MCF 10A (cell line): ENCODE measurements at regions not wholly inside any gene's neighbourhood (a gene's known extent, or its start where the extent isn't known, plus 50 kb on each side); places are given as distances from the start of the nearest gene placed in this dataset.

Experiments
- BruUV-seq: library from RNA; stranded (reverse); fragments of 400-500 nt; replicated peaks from 2 replicates; lab custom pipeline; 2021; lab: Mats Ljungman, UMichigan
- CTCF ChIA-PET: fragments of 300-600 bp; sonication (Branson Sonifier 250); formaldehyde crosslinking; extraction: SDS; loops from one replicate; lab custom pipeline; 2021; ENCODE audit warnings: antibody characterized with exemption, inconsistent platforms; lab: Yijun Ruan, JAX
- POLR2A ChIA-PET: fragments of 300-600, 350-650 bp; sonication (Branson Sonifier 250); formaldehyde crosslinking; extraction: SDS; loops from one replicate; lab custom pipeline; 2020; ENCODE audit warnings: antibody characterized with exemption, inconsistent platforms; lab: Yijun Ruan, JAX
- DNase-seq: peaks from one replicate; pipeline ENCODE4 v3.0.0-alpha.2; 2018; ENCODE audit not compliant: unreplicated experiment
- H3K27ac Mint-ChIP-seq: one replicate; pipeline ENCODE4 v1.8.0; 2022; ENCODE audit warnings: mild to moderate bottlenecking, low read depth, mixed read lengths; ENCODE audit not compliant: unreplicated experiment
- H3K27me3 Mint-ChIP-seq: one replicate; pipeline ENCODE4 v1.8.0; 2022; ENCODE audit warnings: mixed read lengths; ENCODE audit not compliant: insufficient read depth, unreplicated experiment
- H3K36me3 Mint-ChIP-seq: one replicate; pipeline ENCODE4 v1.8.0; 2022; ENCODE audit warnings: mild to moderate bottlenecking, moderate library complexity, mixed read lengths; ENCODE audit not compliant: insufficient read depth, unreplicated experiment
- H3K4me1 Mint-ChIP-seq: one replicate; pipeline ENCODE4 v1.8.0; 2022; ENCODE audit warnings: mixed read lengths; ENCODE audit not compliant: insufficient read depth, unreplicated experiment
- H3K4me3 Mint-ChIP-seq: one replicate; pipeline ENCODE4 v1.8.0; 2022; ENCODE audit warnings: mild to moderate bottlenecking, moderate library complexity, mixed read lengths; ENCODE audit not compliant: unreplicated experiment
- H3K9me3 Mint-ChIP-seq: one replicate; pipeline ENCODE4 v1.8.0; 2022; ENCODE audit warnings: mixed read lengths; ENCODE audit not compliant: unreplicated experiment
- CTCF ChIP-seq: fragments of 200-600 bp; IDR thresholded peaks from one replicate; pipeline ENCODE4 v1.8.0; 2022; ENCODE audit warnings: antibody characterized with exemption, mild to moderate bottlenecking; ENCODE audit not compliant: unreplicated experiment
- intact Hi-C: fragments of 100-400 bp; cut with micrococcal nuclease; formaldehyde crosslinking; loops from 2 replicates; pipeline ENCODE4 v1.14.1; 2022

GRCh38 chr2:64354857-64355680 is 98.9 kb upstream of the LGALSL start:
- Mint-ChIP-seq H3K27me3 (no peaks in the 10 kb centered on the region), H3K36me3 (no peaks in the 10 kb centered on the region), H3K27ac (no peak overlapping the region), H3K4me3 (no peak overlapping the region), H3K9me3 (no peaks in the 10 kb centered on the region), H3K4me1 (peaks cover 18% of the 10 kb centered on the region)
- intact Hi-C loops = no loop called here
- no TSS peak for BruUV-seq
- DNase-seq = peak; percentile 84
- ChIA-PET POLR2A (interaction anchor here (0.6 to 3.6 kb wide), 3 partner anchors 68 to 131 kb away, joined by 3 to 12 read pairs (median 3); partner anchors contain the start of gene LGALSL), CTCF (interaction anchor here (0.6 to 1.6 kb wide), 2 partner anchors 24 to 618 kb away, joined by 3 to 4 read pairs; no protein-coding TSS in a partner anchor)
- no peak for TF ChIP-seq CTCF

- ChIA-PET POLR2A (interaction anchor here (3.6 kb wide), 1 partner anchor 97 kb away, joined by 12 read pairs; the partner anchor contains the start of gene LGALSL), CTCF (interaction anchor here (0.6 to 1.3 kb wide), 2 partner anchors 40 to 131 kb away, joined by 4 to 5 read pairs; no protein-coding TSS in a partner anchor)
- Mint-ChIP-seq H3K4me1 (peaks cover 31% of the 10 kb centered on the region), H3K27ac (no peak overlapping the region), H3K36me3 (no peaks in the 10 kb centered on the region), H3K27me3 (no peaks in the 10 kb centered on the region), H3K4me3 (no peak overlapping the region), H3K9me3 (no peaks in the 10 kb centered on the region)
- BruUV-seq = no TSS peak
- TF ChIP-seq CTCF = no peak
- no peak for DNase-seq
- intact Hi-C loops = no loop called here
These were observed 97.1 kb upstream of the LGALSL start for GRCh38 chr2:64356906-64357305.

- BruUV-seq = no TSS peak
- Mint-ChIP-seq H3K27me3 (no peaks in the 10 kb centered on the region), H3K4me3 (peak overlapping the region; percentile 48), H3K9me3 (no peaks in the 10 kb centered on the region), H3K4me1 (peaks cover 49% of the 10 kb centered on the region), H3K27ac (peak overlapping the region; percentile 95), H3K36me3 (no peaks in the 10 kb centered on the region)
- ChIA-PET CTCF (interaction anchor here (0.7 to 5.5 kb wide), 3 partner anchors 29 to 128 kb away, joined by 3 to 32 read pairs (median 9); no protein-coding TSS in a partner anchor), POLR2A (interaction anchor here (0.6 to 2.2 kb wide), 7 partner anchors 9 to 771 kb away, joined by 3 to 18 read pairs (median 3); partner anchors contain the start of gene RAB1A)
- TF ChIP-seq CTCF = no peak
- intact Hi-C loops = no loop called here
- DNase-seq = no peak
These were observed 94.6 kb upstream of the LGALSL start for GRCh38 chr2:64359171-64359891.
